ENCODE measurements at regions not wholly inside any gene's neighbourhood (a gene's known extent, or its start where the extent isn't known, plus 50 kb on each side); places are given as distances from the start of the nearest gene placed in this dataset.
"Not testable (repeated sequence)": the region's sequence is repeated elsewhere in the genome, so short reads cannot be mapped to it uniquely, and the experiment has no call there.

- H3F3A ChIP-seq (ENCODE audit: insufficient read depth); H4K20me1 ChIP-seq (ENCODE audit: low read depth, low read length); H3K9me3 ChIP-seq (ENCODE audit: insufficient read depth, low read length); H3K36me3 ChIP-seq (ENCODE audit: low read length); H3K27me3 ChIP-seq (ENCODE audit: low read length); H3K9me2 ChIP-seq (replicated peaks; ENCODE audit: insufficient read depth, low read length); H3K4me3 ChIP-seq (ENCODE audit: insufficient read depth, low read length, poor library complexity, severe bottlenecking); H3K9ac ChIP-seq (ENCODE audit: low read length); H3K79me2 ChIP-seq (ENCODE audit: insufficient read depth, low read length); H2AFZ ChIP-seq (ENCODE audit: low read depth, low read length, severe bottlenecking); H3K27ac ChIP-seq (ENCODE audit: low read depth, low read length); H3K4me2 ChIP-seq (ENCODE audit: low read depth, low read length, poor library complexity, severe bottlenecking): not testable (repeated sequence)
Measured at GRCh38 chr9:68593760-68594159, 53.1 kb upstream of the TMEM252 start.

GRCh38 chr9:68595868-68596267 lies 55.2 kb upstream of the TMEM252 start:
- Histone ChIP-seq H3K9me3 (ENCODE audit: insufficient read depth, low read length) (no peaks in the 10 kb centered on the region), H3K9me2 (replicated peaks; ENCODE audit: insufficient read depth, low read length) (no peaks in the 10 kb centered on the region), H3K4me2 (ENCODE audit: low read depth, low read length, poor library complexity, severe bottlenecking) (no peak overlapping the region), H3K27ac (ENCODE audit: low read depth, low read length) (no peak overlapping the region), H3K4me3 (ENCODE audit: insufficient read depth, low read length, poor library complexity, severe bottlenecking) (no peak overlapping the region), H3K27me3 (ENCODE audit: low read length) (no peaks in the 10 kb centered on the region), H3F3A (ENCODE audit: insufficient read depth) (no peaks in the 10 kb centered on the region), H3K9ac (ENCODE audit: low read length) (no peak overlapping the region), H3K79me2 (ENCODE audit: insufficient read depth, low read length) (no peaks in the 10 kb centered on the region), H2AFZ (ENCODE audit: low read depth, low read length, severe bottlenecking) (no peak overlapping the region), H3K36me3 (ENCODE audit: low read length) (no peaks in the 10 kb centered on the region), H4K20me1 (ENCODE audit: low read depth, low read length) (no peaks in the 10 kb centered on the region)
- no peak for TF ChIP-seq EZH2phosphoT487 (conservative IDR thresholded peaks at IDR 0.05; ENCODE audit: low read length)
- no peak for TF ChIP-seq CTCF (IDR thresholded peaks at IDR 0.05; ENCODE audit: insufficient read depth, low read length, poor library complexity, severe bottlenecking)

DNA sequence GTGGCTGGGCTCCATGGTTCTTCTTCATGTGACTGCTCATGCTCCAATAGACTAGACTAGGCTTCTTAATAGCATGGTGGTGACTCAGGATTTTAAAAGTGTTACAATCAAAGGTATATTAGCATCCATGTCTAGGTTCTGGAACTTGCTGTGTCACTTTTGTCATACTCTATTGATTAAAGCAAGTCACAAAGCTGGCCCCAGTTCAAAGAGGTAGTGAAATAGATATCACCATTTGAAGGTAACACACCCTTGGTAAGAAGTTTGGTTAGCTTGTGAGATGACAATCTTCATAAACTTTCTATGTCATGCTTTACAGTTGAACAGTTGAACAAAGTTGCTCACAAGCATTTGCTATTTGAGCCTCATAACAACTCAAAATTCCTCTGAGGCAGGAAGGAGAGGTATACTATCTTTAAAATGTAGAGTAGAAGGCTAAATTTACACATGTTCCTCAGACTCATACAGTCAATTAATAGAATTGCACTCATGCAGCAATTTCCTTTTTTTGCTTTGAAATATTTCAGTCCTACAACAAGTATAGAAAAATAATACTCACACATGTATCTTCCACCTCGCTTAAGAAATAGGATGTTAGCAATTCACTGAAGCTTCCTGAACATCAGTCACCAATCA lies 56.8 kb upstream of the TMEM252 start:
- no peak overlapping the region for H2AFZ ChIP-seq (ENCODE audit: low read depth, low read length, severe bottlenecking)

More for the DNA sequence above, 56.8 kb upstream of the TMEM252 start:
- Histone ChIP-seq H3K9ac (ENCODE audit: low read length) (no peak overlapping the region), H3K4me3 (ENCODE audit: insufficient read depth, low read length, poor library complexity, severe bottlenecking) (no peak overlapping the region), H4K20me1 (ENCODE audit: low read depth, low read length) (no peaks in the 10 kb centered on the region), H3K27ac (ENCODE audit: low read depth, low read length) (no peak overlapping the region), H3K27me3 (ENCODE audit: low read length) (no peaks in the 10 kb centered on the region), H3K4me2 (ENCODE audit: low read depth, low read length, poor library complexity, severe bottlenecking) (no peak overlapping the region), H3F3A (ENCODE audit: insufficient read depth) (no peaks in the 10 kb centered on the region), H3K79me2 (ENCODE audit: insufficient read depth, low read length) (no peaks in the 10 kb centered on the region), H3K36me3 (ENCODE audit: low read length) (no peaks in the 10 kb centered on the region), H3K9me3 (ENCODE audit: insufficient read depth, low read length) (no peaks in the 10 kb centered on the region), H3K9me2 (replicated peaks; ENCODE audit: insufficient read depth, low read length) (no peaks in the 10 kb centered on the region)
- TF ChIP-seq CTCF (IDR thresholded peaks at IDR 0.05; ENCODE audit: insufficient read depth, low read length, poor library complexity, severe bottlenecking) (no peak), EZH2phosphoT487 (conservative IDR thresholded peaks at IDR 0.05; ENCODE audit: low read length) (no peak)
